ENCODE measurements at regions not wholly inside any gene's neighbourhood (a gene's known extent, or its start where the extent isn't known, plus 50 kb on each side); places are given as distances from the start of the nearest gene placed in this dataset.

GRCh38 chr21:28826569-28826968 is 166.1 kb downstream of the LTN1 start:
- no peak for DNase-seq

GRCh38 chr21:28826021-28826420 is 166.7 kb downstream of the LTN1 start:
- DNase-seq, result no peak

- no peak for DNase-seq
Measured at GRCh38 chr21:28823429-28823828, 169.2 kb downstream of the LTN1 start.

- no peak for DNase-seq
Measured at GRCh38 chr21:28822486-28823335, 170.0 kb downstream of the LTN1 start.

GRCh38 chr21:28822123-28822399 is 170.6 kb downstream of the LTN1 start:
- no peak for DNase-seq

GRCh38 chr21:28821276-28822122 is 171.2 kb downstream of the LTN1 start:
- DNase-seq, result no peak

GRCh38 chr21:28818663-28819278 is 173.9 kb downstream of the LTN1 start:
- DNase-seq, result no peak

GRCh38 chr21:28817871-28818270 is 174.8 kb downstream of the LTN1 start:
- DNase-seq, result no peak

- no peak for DNase-seq
Measured at GRCh38 chr21:28811860-28812259, 180.8 kb downstream of the LTN1 start.

- no peak for DNase-seq
Measured at GRCh38 chr21:28810826-28811524, 181.7 kb downstream of the LTN1 start.

GRCh38 chr21:28805885-28806284 is 186.8 kb downstream of the LTN1 start:
- DNase-seq, result no peak

GRCh38 chr21:28804089-28804670 is 188.5 kb downstream of the LTN1 start:
- DNase-seq, result no peak

- DNase-seq, result no peak
Measured at GRCh38 chr21:28801906-28802305, 190.8 kb downstream of the LTN1 start.

GRCh38 chr21:28799926-28800325 is 192.8 kb downstream of the LTN1 start:
- no peak for DNase-seq

- no peak for DNase-seq
Measured at GRCh38 chr21:28798798-28799197, 193.9 kb downstream of the LTN1 start.

- no peak for DNase-seq
Measured at GRCh38 chr21:28795251-28795650, 197.4 kb downstream of the LTN1 start.

- no peak for DNase-seq
Measured at GRCh38 chr21:28794371-28794851, 198.3 kb downstream of the LTN1 start.

GRCh38 chr21:28793043-28793442 is 199.6 kb downstream of the LTN1 start:
- DNase-seq, result no peak

GRCh38 chr21:28791595-28792282 is 200.9 kb downstream of the LTN1 start:
- DNase-seq, result no peak

- DNase-seq, result no peak
Measured at GRCh38 chr21:28790335-28790734, 202.3 kb downstream of the LTN1 start.

GRCh38 chr21:28789523-28789922 is 203.2 kb downstream of the LTN1 start:
- DNase-seq, result no peak

- no peak for DNase-seq
Measured at GRCh38 chr21:28788030-28788429, 204.6 kb downstream of the LTN1 start.
